Mesodermal cell (in vitro differentiated cells): ENCODE measurements at regions not wholly inside any gene's neighbourhood (a gene's known extent, or its start where the extent isn't known, plus 50 kb on each side); places are given as distances from the start of the nearest gene placed in this dataset.
"Not testable (repeated sequence)": the region's sequence is repeated elsewhere in the genome, so short reads cannot be mapped to it uniquely, and the experiment has no call there.

Experiments used
- H3K27ac ChIP-seq: 2 replicates; pipeline ENCODE4 v1.7.0; 2013; ENCODE audit warnings: mild to moderate bottlenecking, low read depth, low read length, moderate library complexity; ENCODE audit not compliant: severe bottlenecking
- H3K36me3 ChIP-seq: 2 replicates; pipeline ENCODE4 v1.7.1; 2013; ENCODE audit warnings: mild to moderate bottlenecking, low read length, moderate library complexity; ENCODE audit not compliant: control insufficient read depth, insufficient read depth
- H3K4me1 ChIP-seq: one replicate; pipeline ENCODE4 v1.7.1; 2013; ENCODE audit warnings: mild to moderate bottlenecking, low read length; ENCODE audit not compliant: insufficient read depth, control insufficient read depth, poor library complexity, severe bottlenecking
- H3K4me3 ChIP-seq: 2 replicates; pipeline ENCODE4 v1.7.0; 2013; ENCODE audit warnings: low read length, control low read depth, mild to moderate bottlenecking; ENCODE audit not compliant: insufficient read depth, poor library complexity, severe bottlenecking; ENCODE audit errors: extremely low read depth
- H3K9me3 ChIP-seq: 2 replicates; pipeline ENCODE4 v1.7.1; 2013; ENCODE audit warnings: mild to moderate bottlenecking, low read length, moderate library complexity; ENCODE audit not compliant: control insufficient read depth
- WGBS, 2 experiments: methylation state at CpG; one replicate each; pipeline ENCODE4 v1.1.5; 2013; ENCODE audit warnings: missing lambda C conversion rate in 2 of 2; ENCODE audit not compliant: insufficient coverage in 2 of 2; 5-methylcytosine and 5-hydroxymethylcytosine counted together

DNA sequence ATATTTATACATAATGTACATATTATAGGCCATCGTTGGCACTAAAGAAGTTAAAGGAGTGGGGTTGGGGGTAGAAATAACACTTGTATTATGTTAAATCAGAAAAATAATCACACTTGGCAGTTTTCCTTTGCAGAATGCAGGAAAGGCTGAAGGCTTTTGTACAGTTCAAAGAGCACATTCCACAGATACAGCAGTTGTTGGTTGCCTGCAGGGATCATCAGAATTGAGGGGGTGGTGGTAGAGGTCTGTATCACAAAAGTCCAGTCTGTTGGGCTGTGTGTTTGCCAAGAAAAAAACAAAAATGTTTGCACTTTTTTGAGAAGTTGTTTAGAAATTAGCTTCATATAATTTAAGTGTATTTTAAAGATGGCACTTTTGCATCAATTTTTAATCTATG, 231.8 kb upstream of the FOXP2 start:
- H3K9me3 ChIP-seq, result no peaks in the 10 kb centered on the region
- H3K4me3 ChIP-seq, result no peak overlapping the region
- WGBS, 2 experiments, result no CpG with 5 or more reads among the region's 1 CpG
- H3K27ac ChIP-seq, result no peak overlapping the region
- no peaks in the 10 kb centered on the region for H3K36me3 ChIP-seq
- no peaks in the 10 kb centered on the region for H3K4me1 ChIP-seq

DNA sequence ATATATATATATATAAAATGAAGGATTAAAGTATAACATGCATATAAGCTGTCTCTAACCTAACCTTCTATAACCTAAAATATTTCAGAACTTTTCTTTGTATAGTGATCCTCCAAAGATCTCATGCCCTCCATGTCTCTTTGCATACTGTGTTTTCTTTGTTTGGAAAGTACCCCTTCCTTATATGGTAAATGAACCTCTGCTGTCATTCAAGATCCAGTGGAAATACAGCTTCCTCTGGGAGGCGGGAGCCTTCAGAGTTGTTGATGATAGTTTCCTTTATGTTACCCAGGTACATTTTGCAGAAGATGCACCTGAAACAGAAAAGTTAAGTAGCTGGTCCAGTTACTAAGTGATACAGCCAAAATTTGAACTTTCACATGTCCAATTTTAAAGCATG, 233.3 kb upstream of the FOXP2 start:
- Histone ChIP-seq H3K4me1 (no peaks in the 10 kb centered on the region), H3K4me3 (no peak overlapping the region), H3K9me3 (no peaks in the 10 kb centered on the region), H3K27ac (no peak overlapping the region), H3K36me3 (no peaks in the 10 kb centered on the region)
- WGBS, 2 experiments, result no CpG with 5 or more reads among the region's 1 CpG

- no peaks in the 10 kb centered on the region for H3K4me1 ChIP-seq
- no peaks in the 10 kb centered on the region for H3K36me3 ChIP-seq
- no peaks in the 10 kb centered on the region for H3K9me3 ChIP-seq
- no peak overlapping the region for H3K27ac ChIP-seq
- H3K4me3 ChIP-seq, result no peak overlapping the region
Measured at GRCh38 chr7:114180556-114181266, 233.9 kb upstream of the FOXP2 start.

DNA sequence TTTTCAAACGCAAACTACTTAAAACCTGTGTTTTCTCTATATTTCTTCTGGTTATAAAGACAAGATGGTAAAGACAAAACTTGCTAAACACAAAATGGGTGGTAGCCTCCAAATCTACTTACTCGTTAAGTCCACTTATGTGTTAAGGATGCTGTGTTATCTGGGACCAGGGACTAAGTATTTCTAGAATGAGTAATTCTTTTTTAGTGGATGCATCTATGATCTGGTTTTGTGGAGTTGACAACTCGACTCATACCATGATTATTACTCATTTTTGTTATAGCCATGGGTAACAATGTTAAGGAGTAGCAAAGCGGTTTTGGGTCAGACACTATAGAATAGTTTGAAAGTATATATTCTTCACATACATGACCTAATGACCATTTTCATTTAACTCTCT, 239.5 kb upstream of the FOXP2 start:
- no peak overlapping the region for H3K27ac ChIP-seq
- H3K4me1 ChIP-seq, result no peaks in the 10 kb centered on the region
- no peaks in the 10 kb centered on the region for H3K36me3 ChIP-seq
- WGBS, 2 experiments, result no CpG with 5 or more reads among the region's 4 CpGs
- H3K9me3 ChIP-seq, result no peaks in the 10 kb centered on the region
- H3K4me3 ChIP-seq, result no peak overlapping the region

- Histone ChIP-seq H3K4me1 (no peaks in the 10 kb centered on the region), H3K27ac (no peak overlapping the region), H3K9me3 (peaks cover 3% of the 10 kb centered on the region), H3K36me3 (no peaks in the 10 kb centered on the region), H3K4me3 (no peak overlapping the region)
- no CpG with 5 or more reads among the region's 3 CpGs for WGBS, 2 experiments
Measured at GRCh38 chr7:114173170-114173890, 241.3 kb upstream of the FOXP2 start.

GRCh38 chr7:114169389-114169788, 245.2 kb upstream of the FOXP2 start:
- 100% methylated on average over 1 of the region's 2 CpGs; no CpG with 5 or more reads in 1 of the 2 experiments for WGBS, 2 experiments
- H3K27ac ChIP-seq, H3K9me3 ChIP-seq, H3K36me3 ChIP-seq, H3K4me3 ChIP-seq, H3K4me1 ChIP-seq: not testable (repeated sequence)

DNA sequence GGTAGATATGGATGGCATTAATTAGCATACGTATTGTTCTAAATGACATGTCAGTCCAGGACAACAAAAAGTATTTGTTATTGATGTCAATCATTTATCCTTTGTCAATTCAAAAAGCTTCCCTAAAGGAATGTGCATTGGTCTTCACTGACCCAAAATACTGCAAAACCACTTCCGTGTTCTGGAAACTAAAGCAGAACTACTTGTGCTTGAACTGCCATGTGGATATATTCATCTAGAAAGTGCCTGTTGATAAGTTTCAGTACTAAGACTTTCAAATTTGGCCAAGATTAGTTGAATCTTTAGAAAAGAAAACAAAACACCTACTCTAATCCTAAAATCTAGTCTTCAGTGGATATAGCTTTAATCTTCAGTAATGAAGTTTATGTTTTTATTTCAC, 242.1 kb upstream of the PPP1R3A start:
- 80 to 100% methylated on average over 1 of the region's 2 CpGs for WGBS, 2 experiments
- Histone ChIP-seq H3K9me3 (no peaks in the 10 kb centered on the region), H3K4me1 (no peaks in the 10 kb centered on the region), H3K36me3 (no peaks in the 10 kb centered on the region), H3K4me3 (no peak overlapping the region), H3K27ac (no peak overlapping the region)

DNA sequence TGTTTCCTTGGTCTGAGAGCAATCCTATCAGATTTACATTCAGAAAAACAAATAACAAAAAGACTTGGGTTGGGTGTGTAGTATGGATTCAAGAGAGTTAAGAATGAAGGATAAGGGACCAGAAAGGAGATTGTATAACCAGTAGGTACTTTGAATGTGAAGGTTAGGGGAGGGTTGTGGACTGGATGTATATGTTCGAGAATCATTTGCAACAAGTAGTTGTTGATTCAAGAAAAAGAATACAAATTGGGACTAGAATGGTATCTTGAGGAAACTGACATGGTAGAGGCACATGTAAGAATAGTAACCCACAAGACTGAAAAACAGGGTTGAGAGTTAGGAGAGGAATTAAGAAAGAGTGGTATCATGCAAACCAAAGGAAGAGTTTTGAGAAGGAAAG, 240.0 kb upstream of the PPP1R3A start:
- Histone ChIP-seq H3K36me3 (no peaks in the 10 kb centered on the region), H3K27ac (no peak overlapping the region), H3K9me3 (no peaks in the 10 kb centered on the region), H3K4me1 (no peaks in the 10 kb centered on the region), H3K4me3 (no peak overlapping the region)
- WGBS, 2 experiments, result 81 to 86% methylated on average over 1 of the region's 1 CpG

DNA sequence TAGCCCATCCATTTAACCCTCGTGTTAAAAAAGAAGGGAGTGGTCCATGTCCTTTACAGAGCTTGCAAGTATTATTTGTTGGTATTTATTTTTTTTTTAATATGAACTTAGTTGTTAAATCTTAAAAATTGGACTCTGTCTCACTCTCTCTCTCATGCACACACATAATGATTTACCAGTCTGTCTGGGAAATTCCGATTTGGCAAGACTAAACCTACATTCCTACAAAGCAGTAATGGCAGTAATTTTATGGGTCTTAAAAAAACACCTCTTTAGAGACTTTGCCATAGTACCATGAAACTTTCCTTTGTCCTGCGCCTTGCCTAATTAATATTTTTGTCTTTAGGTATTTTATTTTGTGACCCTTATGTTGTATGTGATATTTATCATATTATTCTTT, 239.5 kb upstream of the PPP1R3A start:
- Histone ChIP-seq H3K4me1 (no peaks in the 10 kb centered on the region), H3K4me3 (no peak overlapping the region), H3K9me3 (no peaks in the 10 kb centered on the region), H3K27ac (no peak overlapping the region), H3K36me3 (no peaks in the 10 kb centered on the region)
- WGBS, 2 experiments, result no CpG with 5 or more reads among the region's 3 CpGs

DNA sequence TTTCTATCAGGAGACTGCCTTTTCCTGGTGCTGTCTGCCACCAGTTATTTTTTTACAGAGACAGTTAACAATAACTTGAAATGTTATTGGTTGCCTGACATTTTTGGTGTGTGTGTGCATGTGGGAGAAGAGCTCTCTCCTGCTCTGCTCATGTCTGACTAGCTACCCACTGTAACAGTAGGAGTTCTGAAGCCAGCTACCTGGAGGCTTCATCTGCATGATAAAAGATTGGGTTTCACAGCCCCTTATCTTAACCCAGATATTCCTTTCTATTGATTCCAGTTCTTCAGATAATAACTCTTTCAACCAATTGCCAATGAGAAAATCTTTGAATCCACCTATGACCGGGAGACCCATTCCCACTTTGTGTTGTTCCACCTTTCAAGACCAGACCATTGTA, 237.4 kb upstream of the PPP1R3A start:
- no peaks in the 10 kb centered on the region for H3K4me1 ChIP-seq
- no peak overlapping the region for H3K27ac ChIP-seq
- no CpG with 5 or more reads among the region's 1 CpG for WGBS, 2 experiments
- H3K4me3 ChIP-seq, result no peak overlapping the region
- H3K36me3 ChIP-seq, result no peaks in the 10 kb centered on the region
- H3K9me3 ChIP-seq, result no peaks in the 10 kb centered on the region
